ENCODE measurements at regions not wholly inside any gene's neighbourhood (a gene's known extent, or its start where the extent isn't known, plus 50 kb on each side); places are given as distances from the start of the nearest gene placed in this dataset.
"Not testable (repeated sequence)": the region's sequence is repeated elsewhere in the genome, so short reads cannot be mapped to it uniquely, and the experiment has no call there.

DNA sequence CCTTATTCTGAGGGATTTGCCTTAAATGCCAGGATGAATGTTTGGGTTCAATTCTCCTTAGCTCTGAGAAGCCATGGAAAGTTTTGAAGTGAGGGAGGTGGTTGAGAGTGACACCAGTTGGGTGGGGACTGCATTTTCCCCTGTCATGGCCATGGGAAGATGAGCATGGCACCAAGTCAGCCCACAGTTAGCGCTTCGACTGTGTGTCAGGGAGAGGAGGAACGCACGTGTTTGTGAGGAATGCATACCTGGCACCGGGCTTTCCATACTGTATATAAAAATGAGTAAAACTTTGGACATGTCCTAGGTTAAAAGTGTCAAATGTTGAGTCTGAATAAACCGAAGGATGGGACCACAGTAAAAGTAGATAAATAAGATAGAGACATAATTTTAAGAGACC is 187.5 kb upstream of the KL start:
- in situ Hi-C loops (cut with HindIII; ENCODE audit: low pct_ligation_motif_present, low pct_unique_long_range_greater_than_20kb, low sequenced_read_pairs), result no loop called here
- DNase-seq, result no peak

GRCh38 chr13:32829269-32829668 is 187.0 kb upstream of the KL start:
- in situ Hi-C loops (cut with HindIII; ENCODE audit: low pct_ligation_motif_present, low pct_unique_long_range_greater_than_20kb, low sequenced_read_pairs), result no loop called here
- DNase-seq, result peak; percentile 71

DNA sequence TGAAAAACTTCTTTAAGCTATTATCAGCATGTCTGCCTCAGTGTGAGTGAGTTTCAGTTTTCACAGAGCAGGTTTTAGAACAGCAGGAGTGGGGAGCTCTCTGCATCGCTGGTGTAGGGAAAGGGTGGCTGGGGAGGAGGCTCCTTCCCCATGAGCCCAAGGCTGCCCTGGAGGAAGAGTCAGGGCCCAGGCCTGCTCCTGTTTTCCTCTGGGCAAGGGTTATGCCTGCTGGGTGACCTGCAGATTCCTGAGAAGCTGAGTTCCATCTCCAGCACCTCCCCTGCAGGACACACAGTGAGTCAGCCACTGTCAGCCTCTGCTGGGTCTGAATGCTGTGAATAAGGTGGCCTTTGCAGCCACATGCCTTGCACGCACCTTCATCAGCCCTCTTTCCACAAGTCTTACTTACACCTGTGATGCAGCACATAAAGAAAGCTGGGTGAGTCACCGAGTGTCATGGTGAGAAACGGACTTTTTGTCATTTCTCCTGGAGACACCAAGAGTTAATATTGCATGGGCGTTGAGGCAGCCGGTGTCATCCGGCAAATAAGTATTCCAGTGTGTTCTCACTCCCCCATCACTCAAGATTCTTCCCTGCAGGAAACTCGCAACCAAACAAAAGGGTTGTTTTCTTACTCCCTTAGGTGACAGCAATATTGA is 186.4 kb upstream of the KL start:
- peak; percentile 88 for DNase-seq
- in situ Hi-C loops (cut with HindIII; ENCODE audit: low pct_ligation_motif_present, low pct_unique_long_range_greater_than_20kb, low sequenced_read_pairs), result no loop called here

- in situ Hi-C loops (cut with HindIII; ENCODE audit: low pct_ligation_motif_present, low pct_unique_long_range_greater_than_20kb, low sequenced_read_pairs), result no loop called here
- no peak for DNase-seq
Observed at GRCh38 chr13:32830336-32831031, 185.7 kb upstream of the KL start.

- in situ Hi-C loops (cut with HindIII; ENCODE audit: low pct_ligation_motif_present, low pct_unique_long_range_greater_than_20kb, low sequenced_read_pairs), result no loop called here
- DNase-seq, result no peak
Observed at GRCh38 chr13:32837307-32837972, 178.8 kb upstream of the KL start.

GRCh38 chr13:32837973-32838927 is 178.0 kb upstream of the KL start:
- DNase-seq, result no peak
- in situ Hi-C loops (cut with HindIII; ENCODE audit: low pct_ligation_motif_present, low pct_unique_long_range_greater_than_20kb, low sequenced_read_pairs), result no loop called here

DNA sequence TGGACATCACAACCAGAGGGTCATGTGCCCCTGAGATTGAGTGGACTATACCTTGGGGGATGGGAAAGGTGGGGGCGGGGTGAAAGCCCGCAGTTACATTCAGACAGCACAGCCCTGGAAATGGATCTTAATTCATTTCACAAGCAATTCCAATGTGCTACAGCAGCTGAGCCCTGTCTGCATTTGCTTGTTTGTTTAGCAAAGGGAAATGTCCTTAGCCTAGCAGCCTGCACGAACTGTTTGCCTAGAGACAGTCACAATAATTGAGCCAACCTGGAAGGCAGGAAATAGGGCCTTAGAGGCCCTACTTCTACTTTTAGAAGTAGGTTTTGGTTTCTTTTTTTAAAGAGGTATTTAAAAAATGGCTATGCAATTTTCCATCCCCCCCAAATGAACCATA is 177.3 kb upstream of the KL start:
- in situ Hi-C loops (cut with HindIII; ENCODE audit: low pct_ligation_motif_present, low pct_unique_long_range_greater_than_20kb, low sequenced_read_pairs), result no loop called here
- no peak for DNase-seq

GRCh38 chr13:32840113-32840512 is 176.1 kb upstream of the KL start:
- no peak for DNase-seq
- in situ Hi-C loops (cut with HindIII; ENCODE audit: low pct_ligation_motif_present, low pct_unique_long_range_greater_than_20kb, low sequenced_read_pairs), result no loop called here

- in situ Hi-C loops (cut with HindIII; ENCODE audit: low pct_ligation_motif_present, low pct_unique_long_range_greater_than_20kb, low sequenced_read_pairs), result no loop called here
- DNase-seq, result no peak
Observed at GRCh38 chr13:32840989-32841713, 175.1 kb upstream of the KL start.

GRCh38 chr13:32845952-32846950 is 170.0 kb upstream of the KL start:
- in situ Hi-C loops (cut with HindIII; ENCODE audit: low pct_ligation_motif_present, low pct_unique_long_range_greater_than_20kb, low sequenced_read_pairs), result no loop called here
- DNase-seq, result no peak

DNA sequence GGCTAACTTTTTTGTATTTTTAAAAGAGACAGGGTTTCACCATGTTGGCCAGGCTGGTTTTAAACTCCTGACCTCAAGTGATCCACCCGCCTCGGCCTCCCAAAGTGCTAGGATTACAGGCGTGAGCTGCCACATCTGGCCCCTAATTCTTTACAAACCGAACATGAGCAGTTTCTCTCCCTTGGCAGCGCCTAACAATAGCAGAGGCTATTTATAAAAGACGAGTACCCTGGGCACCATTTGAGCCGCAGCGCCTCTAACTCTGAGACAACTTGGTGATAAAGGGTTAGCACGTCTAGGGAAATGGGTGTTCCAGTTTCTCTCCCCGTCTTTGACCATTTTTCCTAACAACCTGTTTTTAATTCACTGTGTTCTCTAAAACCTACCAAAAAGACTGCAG is 168.2 kb upstream of the KL start:
- DNase-seq; in situ Hi-C loops (cut with HindIII; ENCODE audit: low pct_ligation_motif_present, low pct_unique_long_range_greater_than_20kb, low sequenced_read_pairs): not testable (repeated sequence)

DNA sequence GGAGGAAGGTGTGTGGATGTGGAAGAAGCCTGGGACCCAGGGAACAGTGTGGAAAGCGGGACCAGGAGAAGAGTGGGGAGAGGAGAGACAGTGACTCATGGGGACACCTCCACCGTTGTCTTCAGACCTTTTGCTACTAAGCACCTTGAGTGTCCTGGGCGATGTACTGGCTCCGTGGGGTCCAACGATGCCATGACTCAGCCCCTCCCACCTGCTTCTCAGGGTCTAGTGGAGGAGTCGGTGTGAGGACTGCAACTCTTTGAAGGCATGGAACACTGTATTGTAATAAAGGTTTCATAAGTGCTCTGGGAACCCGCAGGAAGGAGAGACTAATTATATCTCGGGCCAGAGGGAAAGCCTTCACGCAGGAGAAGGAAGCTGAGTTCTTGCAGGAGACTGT is 166.9 kb upstream of the KL start:
- no peak for DNase-seq

DNA sequence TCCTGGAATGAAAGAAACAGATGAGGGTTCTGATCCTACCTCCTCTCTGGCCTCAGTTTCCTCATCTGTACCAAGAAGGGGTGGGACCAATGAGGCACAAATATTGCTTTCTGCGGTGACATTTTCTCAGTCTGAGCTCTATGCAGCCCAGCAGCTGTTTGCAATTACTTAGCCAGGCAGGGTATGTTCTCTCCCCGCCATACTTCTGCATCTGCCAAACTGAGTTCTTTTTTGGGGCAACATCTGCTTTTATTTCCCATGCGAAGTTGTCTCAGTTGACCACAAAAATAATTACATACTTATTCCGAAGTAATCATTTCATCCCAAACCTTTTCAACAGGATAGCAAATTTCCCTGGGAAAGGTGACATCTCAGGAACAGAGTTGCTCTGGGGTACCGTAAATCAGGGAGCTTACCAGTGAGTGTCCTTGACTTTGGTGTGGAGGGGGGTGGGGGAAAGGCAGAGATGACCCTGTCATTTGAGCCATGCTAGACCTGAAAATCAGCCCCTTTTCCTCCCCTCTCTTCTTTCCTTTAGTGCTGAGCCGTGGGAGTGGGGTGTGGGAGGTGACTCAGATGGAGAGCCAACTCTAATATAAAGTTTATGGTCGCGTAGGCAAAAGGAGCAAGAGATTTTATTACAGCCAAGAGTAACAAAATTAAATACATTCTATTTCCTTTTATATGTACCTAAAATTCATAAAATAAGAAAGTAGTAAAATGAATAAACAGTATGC is 165.7 kb upstream of the KL start:
- DNase-seq, result no peak
- in situ Hi-C loops (cut with HindIII; ENCODE audit: low pct_ligation_motif_present, low pct_unique_long_range_greater_than_20kb, low sequenced_read_pairs), result no loop called here

More for the DNA sequence above, 166.9 kb upstream of the KL start:
- in situ Hi-C loops (cut with HindIII; ENCODE audit: low pct_ligation_motif_present, low pct_unique_long_range_greater_than_20kb, low sequenced_read_pairs), result no loop called here

- DNase-seq, result no peak
Observed at GRCh38 chr13:32851083-32852069, 164.8 kb upstream of the KL start.

GRCh38 chr13:32852526-32852925 is 163.7 kb upstream of the KL start:
- in situ Hi-C loops (cut with HindIII; ENCODE audit: low pct_ligation_motif_present, low pct_unique_long_range_greater_than_20kb, low sequenced_read_pairs), result no loop called here
- DNase-seq, result no peak

More at GRCh38 chr13:32851083-32852069, 164.8 kb upstream of the KL start:
- in situ Hi-C loops (cut with HindIII; ENCODE audit: low pct_ligation_motif_present, low pct_unique_long_range_greater_than_20kb, low sequenced_read_pairs), result no loop called here

Data from ACHN (cell line).